Endothelial cell of umbilical vein (primary cell): ENCODE measurements at regions not wholly inside any gene's neighbourhood (a gene's known extent, or its start where the extent isn't known, plus 50 kb on each side); places are given as distances from the start of the nearest gene placed in this dataset.

ENCODE experiments used
- BruUV-seq: library from RNA; stranded (reverse); fragments of 400-500 nt; replicated peaks from 2 replicates; lab custom pipeline; 2021; lab: Mats Ljungman, UMichigan
- CTCF ChIA-PET: fragments of 300-600, 350-600 bp; sonication (Branson Sonifier 250); formaldehyde crosslinking; loops from one replicate; lab custom pipeline; 2021; ENCODE audit warnings: antibody characterized with exemption, inconsistent platforms; lab: Charles Lee
- POLR2A ChIA-PET: fragments of 300-600, 350-600 bp; sonication (Branson Sonifier 250); formaldehyde crosslinking; loops from one replicate; lab custom pipeline; 2021; ENCODE audit warnings: antibody characterized with exemption, inconsistent platforms; lab: Charles Lee
- DNase-seq: peaks from one replicate; pipeline ENCODE4 v3.0.0-alpha.2; 2011; ENCODE audit warnings: low read depth, low spot score
- FAIRE-seq: peaks from 2 replicates; lab custom pipeline; 2011; peaks lifted over from hg19 to GRCh38; lab: Jason Lieb, UNC
- H2AFZ ChIP-seq: 2 replicates; pipeline ENCODE4 v1.6.0; 2012; ENCODE audit warnings: low read depth, low read length, control low read depth, inconsistent platforms
- H3K27ac ChIP-seq: 2 replicates; pipeline ENCODE4 v1.5.1; 2011; ENCODE audit warnings: low read depth, mild to moderate bottlenecking, control low read depth, low read length, moderate library complexity; ENCODE audit not compliant: insufficient read depth
- H3K27me3 ChIP-seq, 2 experiments: 2 replicates each; pipeline versions ENCODE4 v1.6.0 to v1.6.1; 2011; ENCODE audit warnings: low read length in 2 of 2, mixed read lengths in 1 of 2; ENCODE audit not compliant: control insufficient read depth in 2 of 2, insufficient read depth in 2 of 2
- H3K36me3 ChIP-seq, 2 experiments: 2 replicates in 1 of 2; 3 replicates in 1 of 2; pipeline ENCODE4 v1.5.1; 2011; ENCODE audit warnings: low read length in 2 of 2, mild to moderate bottlenecking in 1 of 2, moderate library complexity in 1 of 2; ENCODE audit not compliant: control insufficient read depth in 2 of 2, insufficient read depth in 2 of 2; ENCODE audit errors: extremely low read depth in 1 of 2
- H3K4me1 ChIP-seq: 3 replicates; pipeline ENCODE4 v1.5.1; 2011; ENCODE audit warnings: mild to moderate bottlenecking, low read length; ENCODE audit not compliant: control insufficient read depth, insufficient read depth; ENCODE audit errors: extremely low read depth
- H3K4me2 ChIP-seq: 2 replicates; pipeline ENCODE4 v1.6.1; 2011; ENCODE audit warnings: low read length, control low read depth, mixed read lengths; ENCODE audit not compliant: insufficient read depth
- H3K4me3 ChIP-seq, 3 experiments: fragments of 200-600 bp in 1 of 3; sonication (generic), shearing (Covaris generic) in 1 of 3; replicated peaks in 1 of 3; 2 replicates each; pipeline ENCODE4 v1.5.1; 2011 to 2016; ENCODE audit warnings: control low read depth in 3 of 3, low read length in 3 of 3, mild to moderate bottlenecking in 2 of 3, inconsistent platforms in 1 of 3, low read depth in 1 of 3, moderate library complexity in 1 of 3; ENCODE audit not compliant: insufficient read depth in 1 of 3
- H3K79me2 ChIP-seq: 2 replicates; pipeline ENCODE4 v1.6.0; 2012; ENCODE audit warnings: low read length, inconsistent platforms; ENCODE audit not compliant: control insufficient read depth, insufficient read depth
- H3K9ac ChIP-seq: replicated peaks from 2 replicates; pipeline ENCODE3; 2011; ENCODE audit warnings: low read length, control low read depth; ENCODE audit not compliant: insufficient read depth; ENCODE audit errors: extremely low read depth
- H3K9me1 ChIP-seq: replicated peaks from 3 replicates; pipeline ENCODE4 v1.6.0; 2011; ENCODE audit warnings: mild to moderate bottlenecking, low read length; ENCODE audit not compliant: control insufficient read depth, insufficient read depth; ENCODE audit errors: extremely low read depth
- H3K9me3 ChIP-seq: replicated peaks from 2 replicates; pipeline ENCODE4 v1.5.1; 2012; ENCODE audit warnings: low read length, inconsistent platforms; ENCODE audit not compliant: control insufficient read depth, insufficient read depth
- H4K20me1 ChIP-seq: replicated peaks from 2 replicates; pipeline ENCODE3; 2011; ENCODE audit warnings: mild to moderate bottlenecking, low read length; ENCODE audit not compliant: control insufficient read depth, insufficient read depth; ENCODE audit errors: extremely low read depth
- CTCF ChIP-seq, 2 donors: IDR thresholded peaks; 1 replicate in 1 of 2; 2 replicates in 1 of 2; pipeline ENCODE4 v1.5.1; 2011; ENCODE audit warnings: low read length in 2 of 2, mild to moderate bottlenecking in 2 of 2, moderate library complexity in 2 of 2, control low read depth in 1 of 2, inconsistent platforms in 1 of 2, low read depth in 1 of 2; ENCODE audit not compliant: insufficient read depth in 1 of 2; ENCODE audit errors: extremely low read depth in 1 of 2
- EZH2 ChIP-seq: IDR thresholded peaks from 2 replicates; pipeline ENCODE4 v1.6.1; 2012; ENCODE audit warnings: borderline replicate concordance, low read depth, mild to moderate bottlenecking, moderate library complexity, low read length, inconsistent platforms; ENCODE audit not compliant: severe bottlenecking
- FOS ChIP-seq: IDR thresholded peaks from 2 replicates; pipeline ENCODE4 v1.6.1; 2011; ENCODE audit warnings: mild to moderate bottlenecking, low read length, moderate library complexity, borderline replicate concordance; ENCODE audit not compliant: insufficient read depth
- GATA2 ChIP-seq: IDR thresholded peaks from 2 replicates; pipeline ENCODE4 v1.7.0; 2011; ENCODE audit warnings: low read depth, mild to moderate bottlenecking, moderate library complexity, mixed read lengths, low read length; ENCODE audit not compliant: insufficient read length, insufficient read depth
- JUN ChIP-seq: IDR thresholded peaks from 2 replicates; pipeline ENCODE4 v1.6.1; 2011; ENCODE audit warnings: borderline replicate concordance, low read depth; ENCODE audit not compliant: insufficient read length, insufficient read depth
- MYC ChIP-seq: IDR thresholded peaks from one replicate; pipeline ENCODE4 v1.6.1; 2011; ENCODE audit warnings: mild to moderate bottlenecking, low read depth, low read length
- POLR2A ChIP-seq: IDR thresholded peaks from 2 replicates; pipeline ENCODE4 v1.6.1; 2012; ENCODE audit warnings: low read depth, mild to moderate bottlenecking, control low read depth, low read length
- POLR2AphosphoS5 ChIP-seq: IDR thresholded peaks from 2 replicates; pipeline ENCODE4 v1.6.1; 2012; ENCODE audit warnings: low read depth, mild to moderate bottlenecking, control low read depth, low read length, moderate library complexity; ENCODE audit not compliant: insufficient read depth
- dilution Hi-C: fragments of 300-500 bp; cut with MboI; formaldehyde crosslinking; loops from one replicate; pipeline ENCODE4 v1.15.0; 2019; ENCODE audit warnings: low sequenced_read_pairs; ENCODE audit not compliant: extremely low pct_ligation_motif_present
- intact Hi-C: fragments of 100-400 bp; cut with micrococcal nuclease; formaldehyde crosslinking; loops from one replicate; pipeline ENCODE4 v1.10.0; 2022
- TF ChIP-seq, protein P1 (sequence below): IDR thresholded peaks from 2 replicates; pipeline ENCODE4 v1.6.1; 2011; ENCODE audit not compliant: insufficient read depth, insufficient read length

GRCh38 chr11:92769112-92769511, 200.3 kb upstream of the MTNR1B start:
- ChIA-PET POLR2A (no interaction called here), CTCF (no interaction called here)
- dilution Hi-C loops: no loop called here
- no TSS peak for BruUV-seq
- Histone ChIP-seq H4K20me1 (no peaks in the 10 kb centered on the region), H3K4me1 (no peaks in the 10 kb centered on the region), H3K9ac (no peak overlapping the region), H3K27ac (no peak overlapping the region), H3K36me3 (no peaks in the 10 kb centered on the region), H3K79me2 (no peaks in the 10 kb centered on the region), H3K4me2 (no peak overlapping the region), H3K4me3 (no peak overlapping the region), H2AFZ (no peak overlapping the region), H3K9me1 (no peaks in the 10 kb centered on the region), H3K9me3 (peaks cover 2% of the 10 kb centered on the region), H3K27me3 (no peaks in the 10 kb centered on the region)
- no peak for FAIRE-seq
- TF ChIP-seq, protein P1, sequence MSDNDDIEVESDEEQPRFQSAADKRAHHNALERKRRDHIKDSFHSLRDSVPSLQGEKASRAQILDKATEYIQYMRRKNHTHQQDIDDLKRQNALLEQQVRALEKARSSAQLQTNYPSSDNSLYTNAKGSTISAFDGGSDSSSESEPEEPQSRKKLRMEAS: no peak
- TF ChIP-seq CTCF (IDR thresholded peaks at IDR 0.05; ENCODE audit: extremely low read depth in 1 of 2, insufficient read depth in 1 of 2, low read depth in 1 of 2, low read length in 2 of 2): no peak
- TF ChIP-seq GATA2: no peak
- TF ChIP-seq POLR2AphosphoS5: no peak
- TF ChIP-seq POLR2A: no peak
- no peak for TF ChIP-seq EZH2
- no peak for TF ChIP-seq JUN
- no peak for TF ChIP-seq FOS
- no peak for TF ChIP-seq MYC
- DNase-seq: no peak
- intact Hi-C loops: no loop called here
